ENCODE measurements at regions not wholly inside any gene's neighbourhood (a gene's known extent, or its start where the extent isn't known, plus 50 kb on each side); places are given as distances from the start of the nearest gene placed in this dataset.

- DNase-seq (ENCODE audit: low read depth): no peak
- H3K4me3 ChIP-seq (ENCODE audit: low read length): no peak overlapping the region
- TF ChIP-seq CTCF (conservative IDR thresholded peaks at IDR 0.05; ENCODE audit: low read length): no peak
Measured at GRCh38 chrX:47710252-47710651, 51.3 kb upstream of the UXT start.

Measured in AG10803 (cell line).